ENCODE measurements at regions not wholly inside any gene's neighbourhood (a gene's known extent, or its start where the extent isn't known, plus 50 kb on each side); places are given as distances from the start of the nearest gene placed in this dataset.

DNA sequence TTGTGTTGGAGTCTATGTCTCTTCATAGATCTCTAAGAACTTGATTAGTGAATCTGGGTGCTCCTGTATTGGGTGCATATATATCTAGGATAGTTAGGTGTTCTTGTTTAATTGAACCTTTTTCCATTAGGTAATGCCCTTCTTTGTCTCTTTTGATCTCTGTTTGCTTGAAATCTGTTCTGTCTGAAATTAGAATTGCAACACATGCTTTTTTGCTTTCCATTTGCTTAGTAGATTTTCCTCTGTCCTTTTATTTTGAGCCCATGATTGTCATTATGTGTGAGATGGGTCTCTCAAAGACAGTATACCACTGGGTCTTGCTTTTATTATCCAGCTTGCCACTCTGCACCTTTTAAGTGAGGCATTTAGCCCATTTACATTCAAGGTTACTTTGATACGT lies 79.1 kb upstream of the APOOL start:
- TF ChIP-seq CTCF (IDR thresholded peaks at IDR 0.05; ENCODE audit: insufficient read depth, low read length, poor library complexity, severe bottlenecking) (no peak), EZH2phosphoT487 (conservative IDR thresholded peaks at IDR 0.05; ENCODE audit: low read length) (no peak)
